ENCODE measurements at regions not wholly inside any gene's neighbourhood (a gene's known extent, or its start where the extent isn't known, plus 50 kb on each side); places are given as distances from the start of the nearest gene placed in this dataset.

DNA sequence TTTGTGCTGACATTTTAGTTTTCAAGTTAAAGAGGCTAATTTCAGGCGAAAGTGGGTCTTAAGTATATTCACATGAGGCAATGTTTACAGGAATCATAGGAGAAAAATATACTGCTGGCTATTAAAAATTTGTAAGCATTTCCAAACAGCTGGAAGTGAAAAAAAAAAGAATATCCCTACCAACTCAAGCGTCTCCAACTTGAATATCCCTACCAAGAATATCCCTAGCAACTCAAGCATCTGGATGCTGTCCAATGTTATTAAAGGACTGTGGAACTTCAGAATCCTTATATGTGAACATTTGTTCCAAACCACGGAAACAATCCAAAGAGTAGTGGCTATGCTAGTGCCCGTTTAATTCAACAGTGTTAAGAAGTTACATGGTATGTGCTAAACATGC, 1303.0 kb downstream of the GATA3 start:
- TF ChIP-seq, protein P1, sequence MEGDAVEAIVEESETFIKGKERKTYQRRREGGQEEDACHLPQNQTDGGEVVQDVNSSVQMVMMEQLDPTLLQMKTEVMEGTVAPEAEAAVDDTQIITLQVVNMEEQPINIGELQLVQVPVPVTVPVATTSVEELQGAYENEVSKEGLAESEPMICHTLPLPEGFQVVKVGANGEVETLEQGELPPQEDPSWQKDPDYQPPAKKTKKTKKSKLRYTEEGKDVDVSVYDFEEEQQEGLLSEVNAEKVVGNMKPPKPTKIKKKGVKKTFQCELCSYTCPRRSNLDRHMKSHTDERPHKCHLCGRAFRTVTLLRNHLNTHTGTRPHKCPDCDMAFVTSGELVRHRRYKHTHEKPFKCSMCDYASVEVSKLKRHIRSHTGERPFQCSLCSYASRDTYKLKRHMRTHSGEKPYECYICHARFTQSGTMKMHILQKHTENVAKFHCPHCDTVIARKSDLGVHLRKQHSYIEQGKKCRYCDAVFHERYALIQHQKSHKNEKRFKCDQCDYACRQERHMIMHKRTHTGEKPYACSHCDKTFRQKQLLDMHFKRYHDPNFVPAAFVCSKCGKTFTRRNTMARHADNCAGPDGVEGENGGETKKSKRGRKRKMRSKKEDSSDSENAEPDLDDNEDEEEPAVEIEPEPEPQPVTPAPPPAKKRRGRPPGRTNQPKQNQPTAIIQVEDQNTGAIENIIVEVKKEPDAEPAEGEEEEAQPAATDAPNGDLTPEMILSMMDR (IDR thresholded peaks at IDR 0.05; ENCODE audit: low read depth, low read length, poor library complexity, severe bottlenecking): no peak
- no peak for TF ChIP-seq EZH2phosphoT487 (IDR thresholded peaks at IDR 0.05; ENCODE audit: borderline replicate concordance, low read length)

Measured in DOHH2 (cell line).